A549 (cell line): ENCODE measurements at regions not wholly inside any gene's neighbourhood (a gene's known extent, or its start where the extent isn't known, plus 50 kb on each side); places are given as distances from the start of the nearest gene placed in this dataset.

Experiments
- ATAC-seq, 2 experiments: fragments of 200-7000 bp in 1 of 2; fragments of >200 bp in 1 of 2; cut with Nextera tagmentation in 1 of 2; cut with Tn5 transposase in 1 of 2; 3 replicates each; pipeline versions ENCODE4 v1.8.0 to v1.9.1; 2018 to 2020; ENCODE audit warnings: mild to moderate bottlenecking in 1 of 2, moderate library complexity in 1 of 2
- CTCF ChIA-PET: fragments of 300-600 bp; sonication (Branson Sonifier 250); formaldehyde crosslinking; extraction: SDS; loops from one replicate; lab custom pipeline; 2021; ENCODE audit warnings: antibody characterized with exemption, inconsistent platforms; lab: Yijun Ruan, JAX
- POLR2A ChIA-PET: fragments of 350-600 bp; formaldehyde crosslinking; extraction: SDS; loops from one replicate; lab custom pipeline; 2021; ENCODE audit warnings: antibody characterized with exemption, inconsistent platforms; lab: Yijun Ruan, JAX
- DNase-seq, 2 experiments: peaks; one replicate each; pipeline versions ENCODE4 v3.0.0 to v3.0.0-alpha.2; 2011 to 2016; ENCODE audit warnings: low read depth in 1 of 2, low spot score in 1 of 2
- FAIRE-seq: peaks from 2 replicates; lab custom pipeline; 2011; peaks lifted over from hg19 to GRCh38; lab: Jason Lieb, UNC
- H3K27ac ChIP-seq, 2 experiments: fragments of >200 bp; sonication (Bioruptor Twin); formaldehyde crosslinking; 3 replicates each; pipeline ENCODE4 v1.5.1; 2016 to 2017
- H3K4me1 ChIP-seq: fragments of >200 bp; sonication (Bioruptor Twin); formaldehyde crosslinking; 3 replicates; pipeline ENCODE4 v1.6.1; 2016
- H3K4me2 ChIP-seq: fragments of >200 bp; sonication (Bioruptor Twin); formaldehyde crosslinking; 3 replicates; pipeline ENCODE4 v1.6.1; 2016
- H3K4me3 ChIP-seq: fragments of >200 bp; sonication (Bioruptor Twin); formaldehyde crosslinking; 3 replicates; pipeline ENCODE4 v1.5.1; 2016
- H3K9me3 ChIP-seq: fragments of >200 bp; sonication (Bioruptor Twin); formaldehyde crosslinking; 3 replicates; pipeline ENCODE4 v1.6.1; 2016
- ATOH8 ChIP-seq: fragments of 250-450 bp; sonication (Bioruptor Pico); IDR thresholded peaks from 2 replicates; pipeline ENCODE4 v1.5.0; 2020; ENCODE audit warnings: low read depth, mild to moderate bottlenecking, moderate library complexity
- EHMT2 ChIP-seq: fragments of 200-600 bp; sonication (generic); IDR thresholded peaks from 2 replicates; pipeline ENCODE4 v1.6.1; 2016; ENCODE audit warnings: antibody characterized with exemption, low read depth, mild to moderate bottlenecking, moderate library complexity
- ELK1 ChIP-seq: fragments of 150-350 bp; IDR thresholded peaks from 2 replicates; pipeline ENCODE4 v1.6.1; 2014; ENCODE audit warnings: low read depth, mild to moderate bottlenecking, low read length
- ESRRA ChIP-seq: fragments of 150-350 bp; IDR thresholded peaks from 2 replicates; pipeline ENCODE4 v1.6.1; 2014; ENCODE audit warnings: mild to moderate bottlenecking, low read length, borderline replicate concordance
- HDAC2 ChIP-seq: fragments of 200-600 bp; sonication (generic); IDR thresholded peaks from 2 replicates; pipeline ENCODE4 v1.6.1; 2016
- HES2 ChIP-seq: fragments of >200 bp; sonication (Bioruptor Twin); formaldehyde crosslinking; IDR thresholded peaks from 2 replicates; pipeline ENCODE4 v1.6.1; 2016
- HOXA7 ChIP-seq: fragments of 250-450 bp; sonication (Bioruptor Pico); IDR thresholded peaks from 2 replicates; pipeline ENCODE4 v1.5.0; 2020; ENCODE audit warnings: mild to moderate bottlenecking, moderate library complexity
- HOXB13 ChIP-seq: fragments of 250-450 bp; sonication (Bioruptor Pico); IDR thresholded peaks from 2 replicates; pipeline ENCODE4 v1.5.0; 2020; ENCODE audit warnings: low read depth, mild to moderate bottlenecking, moderate library complexity
- JUN ChIP-seq, 2 experiments: fragments of >200 bp; sonication (Bioruptor Twin); formaldehyde crosslinking; IDR thresholded peaks; 2 replicates in 1 of 2; 3 replicates in 1 of 2; pipeline ENCODE4 v1.6.1; 2016 to 2017
- JUNB ChIP-seq: fragments of >200 bp; sonication (Bioruptor Twin); formaldehyde crosslinking; IDR thresholded peaks from 2 replicates; pipeline ENCODE4 v1.6.1; 2016
- KDM1A ChIP-seq: fragments of 200-600 bp; sonication (generic); IDR thresholded peaks from 2 replicates; pipeline ENCODE4 v1.6.1; 2016; ENCODE audit warnings: low read depth, mild to moderate bottlenecking
- MYC ChIP-seq: IDR thresholded peaks from 2 replicates; pipeline ENCODE4 v1.6.1; 2012; ENCODE audit warnings: mild to moderate bottlenecking, inconsistent platforms, low read length, improper control_type of control experiment, borderline replicate concordance
- NFE2L2 ChIP-seq: fragments of 150-350 bp; conservative IDR thresholded peaks from 2 replicates; pipeline ENCODE4 v1.6.1; 2014; ENCODE audit warnings: low read length
- NR3C1 ChIP-seq: fragments of >200 bp; sonication (Bioruptor Twin); formaldehyde crosslinking; IDR thresholded peaks from 3 replicates; pipeline ENCODE4 v1.6.1; 2017
- PBX3 ChIP-seq: IDR thresholded peaks from 2 replicates; pipeline ENCODE4 v1.6.1; 2012
- PHF8 ChIP-seq: fragments of 200-600 bp; sonication (generic); IDR thresholded peaks from 2 replicates; pipeline ENCODE4 v1.6.1; 2016; ENCODE audit warnings: low read depth, mild to moderate bottlenecking, antibody characterized with exemption, moderate library complexity, borderline replicate concordance
- RAD21 ChIP-seq, 2 experiments: fragments of >200 bp in 1 of 2; sonication (Bioruptor Twin) in 1 of 2; formaldehyde crosslinking in 1 of 2; IDR thresholded peaks in 1 of 2; conservative IDR thresholded peaks in 1 of 2; 2 replicates in 1 of 2; 3 replicates in 1 of 2; pipeline ENCODE4 v1.6.1; 2012 to 2018; ENCODE audit warnings: inconsistent platforms in 1 of 2
- REST ChIP-seq: fragments of 200-600 bp; sonication (generic); IDR thresholded peaks from 2 replicates; pipeline ENCODE4 v1.6.1; 2016; ENCODE audit warnings: antibody characterized with exemption, mild to moderate bottlenecking, moderate library complexity
- TFCP2L1 ChIP-seq: fragments of 250-450 bp; sonication (Bioruptor Pico); IDR thresholded peaks from 2 replicates; pipeline ENCODE4 v1.5.0; 2021; ENCODE audit warnings: mild to moderate bottlenecking
- USF2 ChIP-seq: fragments of 450-650 bp; IDR thresholded peaks from 2 replicates; pipeline ENCODE4 v1.6.1; 2014; ENCODE audit warnings: antibody characterized with exemption
- ZFP36 ChIP-seq: fragments of 450-650 bp; IDR thresholded peaks from 2 replicates; pipeline ENCODE4 v1.6.1; 2014; ENCODE audit warnings: borderline replicate concordance; ENCODE audit not compliant: partially characterized antibody
- ZNF302 ChIP-seq: fragments of 250-450 bp; sonication (Bioruptor Pico); IDR thresholded peaks from 2 replicates; pipeline ENCODE4 v1.9.0; 2021; ENCODE audit warnings: inconsistent platforms, mild to moderate bottlenecking, moderate library complexity
- ZSCAN20 ChIP-seq: fragments of 250-450 bp; sonication (Bioruptor Pico); IDR thresholded peaks from 2 replicates; pipeline ENCODE4 v1.8.0; 2022; ENCODE audit warnings: mild to moderate bottlenecking, moderate library complexity
- WGBS: methylation state at CpG from one replicate; pipeline ENCODE4 v1.1.6; 2017; ENCODE audit errors: missing lambda C conversion rate; 5-methylcytosine and 5-hydroxymethylcytosine counted together

- DNase-seq (no peak), ATAC-seq (no peak)
- H3K27ac ChIP-seq = no peak overlapping the region
- ChIA-PET POLR2A (no interaction called here), CTCF (interaction anchor here (1.1 to 1.6 kb wide), 3 partner anchors 10 to 66 kb away, joined by 4 to 5 read pairs (median 4); no protein-coding TSS in a partner anchor)
- no peaks in the 10 kb centered on the region for H3K9me3 ChIP-seq
- no peak for TF ChIP-seq ELK1
- TF ChIP-seq PBX3 = no peak
- TF ChIP-seq HOXA7 (CRISPR knock-in tag) = no peak
- no peak for TF ChIP-seq MYC
- TF ChIP-seq RAD21 (conservative IDR thresholded peaks at IDR 0.05 in 1 of 2, IDR thresholded peaks at IDR 0.05 in 1 of 2) = no peak
- TF ChIP-seq ZSCAN20 = no peak
- TF ChIP-seq ESRRA = no peak
- no peak for TF ChIP-seq REST
- TF ChIP-seq HOXB13 (CRISPR knock-in tag) = no peak
- no peak for TF ChIP-seq USF2
- TF ChIP-seq ZNF302 (CRISPR knock-in tag) = no peak
- TF ChIP-seq JUNB = no peak
- TF ChIP-seq JUN (IDR thresholded peaks at IDR 0.05) = no peak
- TF ChIP-seq ZFP36 = no peak
- TF ChIP-seq HDAC2 = no peak
- TF ChIP-seq NR3C1 = no peak
- no peak for TF ChIP-seq EHMT2
- no peak for TF ChIP-seq HES2
- TF ChIP-seq, all 56 proteins: peak for 0
- peaks cover 16% of the 10 kb centered on the region; the same call in 1 of the 3 replicates for H3K4me1 ChIP-seq
- H3K4me3 ChIP-seq = no peak overlapping the region
- H3K4me2 ChIP-seq = no peak overlapping the region
- WGBS = 65% methylated on average over 3 of the region's 3 CpGs
- no peak for FAIRE-seq
Observed at GRCh38 chr5:143890487-143890886, 78.5 kb downstream of the HMHB1 start.

GRCh38 chr5:143892271-143892670 is 80.3 kb downstream of the HMHB1 start:
- POLR2A ChIA-PET = no interaction called here
- CTCF ChIA-PET = interaction anchor here (1.6 kb wide), 1 partner anchor 12 kb away, joined by 3 read pairs; no protein-coding TSS in a partner anchor
- Histone ChIP-seq H3K4me2 (no peak overlapping the region), H3K9me3 (no peaks in the 10 kb centered on the region), H3K27ac (no peak overlapping the region), H3K4me1 (peaks cover 22% of the 10 kb centered on the region; the same call in 2 of the 3 replicates), H3K4me3 (no peak overlapping the region)
- 38% methylated on average over 1 of the region's 1 CpG for WGBS
- TF ChIP-seq ZSCAN20 = no peak
- TF ChIP-seq ATOH8 (CRISPR knock-in tag) = no peak
- no peak for TF ChIP-seq HDAC2
- TF ChIP-seq PBX3 = no peak
- no peak for TF ChIP-seq NFE2L2
- no peak for TF ChIP-seq HOXA7 (CRISPR knock-in tag)
- no peak for TF ChIP-seq PHF8
- no peak for TF ChIP-seq KDM1A
- TF ChIP-seq TFCP2L1 (CRISPR knock-in tag) = no peak
- no peak for DNase-seq
- ATAC-seq = no peak
- FAIRE-seq = no peak
